ENCODE measurements at regions not wholly inside any gene's neighbourhood (a gene's known extent, or its start where the extent isn't known, plus 50 kb on each side); places are given as distances from the start of the nearest gene placed in this dataset.

DNA sequence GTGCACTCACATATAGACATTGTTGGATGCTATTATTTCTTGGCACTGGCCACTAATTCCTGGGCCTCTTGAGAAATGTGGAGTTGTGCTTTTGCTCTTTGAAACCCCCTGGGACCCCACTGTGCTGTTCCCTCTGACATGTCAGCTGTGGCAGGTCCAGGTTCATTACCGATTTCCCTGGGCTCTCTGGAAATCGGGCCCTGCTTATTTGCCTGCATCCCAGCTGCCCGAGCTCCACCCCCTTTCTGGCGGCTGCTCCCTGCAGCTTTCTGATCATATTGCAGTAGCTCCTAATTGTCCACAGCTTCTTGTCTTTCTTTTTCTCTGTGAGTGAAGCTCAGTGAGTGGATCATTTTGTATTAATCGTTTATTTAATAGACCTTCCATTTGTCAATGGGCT is 183.7 kb upstream of the FAM78B start:
- TF ChIP-seq, protein P1, sequence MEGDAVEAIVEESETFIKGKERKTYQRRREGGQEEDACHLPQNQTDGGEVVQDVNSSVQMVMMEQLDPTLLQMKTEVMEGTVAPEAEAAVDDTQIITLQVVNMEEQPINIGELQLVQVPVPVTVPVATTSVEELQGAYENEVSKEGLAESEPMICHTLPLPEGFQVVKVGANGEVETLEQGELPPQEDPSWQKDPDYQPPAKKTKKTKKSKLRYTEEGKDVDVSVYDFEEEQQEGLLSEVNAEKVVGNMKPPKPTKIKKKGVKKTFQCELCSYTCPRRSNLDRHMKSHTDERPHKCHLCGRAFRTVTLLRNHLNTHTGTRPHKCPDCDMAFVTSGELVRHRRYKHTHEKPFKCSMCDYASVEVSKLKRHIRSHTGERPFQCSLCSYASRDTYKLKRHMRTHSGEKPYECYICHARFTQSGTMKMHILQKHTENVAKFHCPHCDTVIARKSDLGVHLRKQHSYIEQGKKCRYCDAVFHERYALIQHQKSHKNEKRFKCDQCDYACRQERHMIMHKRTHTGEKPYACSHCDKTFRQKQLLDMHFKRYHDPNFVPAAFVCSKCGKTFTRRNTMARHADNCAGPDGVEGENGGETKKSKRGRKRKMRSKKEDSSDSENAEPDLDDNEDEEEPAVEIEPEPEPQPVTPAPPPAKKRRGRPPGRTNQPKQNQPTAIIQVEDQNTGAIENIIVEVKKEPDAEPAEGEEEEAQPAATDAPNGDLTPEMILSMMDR (IDR thresholded peaks at IDR 0.05; ENCODE audit: insufficient read depth, low read depth, low read length), result no peak
- TF ChIP-seq EZH2 (IDR thresholded peaks at IDR 0.05; ENCODE audit: insufficient read depth, low read length), result no peak
